ENCODE measurements at regions not wholly inside any gene's neighbourhood (a gene's known extent, or its start where the extent isn't known, plus 50 kb on each side); places are given as distances from the start of the nearest gene placed in this dataset.

GRCh38 chr5:3187771-3188425 lies 407.7 kb upstream of the IRX1 start:
- TF ChIP-seq CTCF (conservative IDR thresholded peaks at IDR 0.05 in 1 of 2, IDR thresholded peaks at IDR 0.05 in 1 of 2; ENCODE audit: low read depth in 1 of 2, low read length in 2 of 2): no peak
- TF ChIP-seq EZH2 (IDR thresholded peaks at IDR 0.05; ENCODE audit: low read length, missing control alignments): no peak
